SK-N-SH (cell line): ENCODE measurements at regions not wholly inside any gene's neighbourhood (a gene's known extent, or its start where the extent isn't known, plus 50 kb on each side); places are given as distances from the start of the nearest gene placed in this dataset.
A peak's percentile ranks its signal among the peaks of the same experiment; 100 is the strongest.

Source experiments
- CTCF ChIA-PET: fragments of 300-600, 350-600 bp; formaldehyde crosslinking; extraction: SDS; loops from one replicate; lab custom pipeline; 2021; lab: Yijun Ruan, JAX
- POLR2A ChIA-PET: fragments of 350-600 bp; sonication (Branson Sonifier 250); formaldehyde crosslinking; extraction: SDS; loops from one replicate; lab custom pipeline; 2020; ENCODE audit warnings: antibody characterized with exemption, inconsistent platforms; lab: Yijun Ruan, JAX
- DNase-seq: peaks from one replicate; pipeline ENCODE4 v3.0.0; 2012
- H2AFZ ChIP-seq: fragments of 200-600 bp; sonication (generic); 2 replicates; pipeline ENCODE4 v1.8.1; 2016; ENCODE audit warnings: antibody characterized with exemption, mild to moderate bottlenecking, low read depth
- H3F3A ChIP-seq: fragments of 200-600 bp; sonication (generic); replicated peaks from 2 replicates; pipeline ENCODE3; 2016; ENCODE audit warnings: antibody characterized with exemption, mild to moderate bottlenecking; ENCODE audit not compliant: insufficient read depth
- H3K27ac ChIP-seq, 2 experiments: fragments of 200-500 bp in 1 of 2; fragments of 200-600 bp in 1 of 2; sonication (Bioruptor generic) in 1 of 2; sonication (generic), shearing (Covaris generic) in 1 of 2; 2 replicates each; pipeline versions ENCODE4 v1.5.1 to v1.6.1; 2014 to 2016; ENCODE audit warnings: low read depth in 2 of 2, inconsistent platforms in 1 of 2, low read length in 1 of 2, mild to moderate bottlenecking in 1 of 2, mixed read lengths in 1 of 2
- H3K27me3 ChIP-seq: fragments of 200-600 bp; sonication (generic), shearing (Covaris generic); 2 replicates; pipeline ENCODE4 v1.6.1; 2016; ENCODE audit warnings: mixed run types; ENCODE audit not compliant: insufficient read depth
- H3K36me3 ChIP-seq, 2 experiments: fragments of 200-500 bp in 1 of 2; fragments of 200-600 bp in 1 of 2; sonication (Bioruptor generic) in 1 of 2; sonication (generic) in 1 of 2; replicated peaks in 1 of 2; 2 replicates each; pipeline versions ENCODE3 to v1.5.1; 2014 to 2016; ENCODE audit warnings: low read length in 1 of 2, mild to moderate bottlenecking in 1 of 2; ENCODE audit not compliant: insufficient read depth in 2 of 2, control insufficient read depth in 1 of 2
- H3K4me1 ChIP-seq, 2 experiments: fragments of 200-500 bp in 1 of 2; fragments of 200-600 bp in 1 of 2; sonication (Bioruptor generic) in 1 of 2; sonication (generic), shearing (Covaris generic) in 1 of 2; 2 replicates each; pipeline versions ENCODE4 v1.5.1 to v1.6.1; 2014 to 2016; ENCODE audit warnings: low read depth in 1 of 2, low read length in 1 of 2, mixed run types in 1 of 2; ENCODE audit not compliant: insufficient read depth in 2 of 2, control insufficient read depth in 1 of 2
- H3K4me2 ChIP-seq: fragments of 200-600 bp; sonication (generic), shearing (Covaris generic); 2 replicates; pipeline ENCODE4 v1.6.1; 2017; ENCODE audit warnings: mixed run types
- H3K4me3 ChIP-seq, 2 experiments: fragments of 200-500 bp in 1 of 2; fragments of 200-600 bp in 1 of 2; sonication (Bioruptor generic) in 1 of 2; sonication (generic), shearing (Covaris generic) in 1 of 2; 2 replicates each; pipeline versions ENCODE4 v1.5.1 to v1.8.1; 2014 to 2016; ENCODE audit warnings: low read depth in 2 of 2, inconsistent platforms in 1 of 2, low read length in 1 of 2, mild to moderate bottlenecking in 1 of 2, mixed read lengths in 1 of 2, moderate library complexity in 1 of 2
- H3K79me2 ChIP-seq: fragments of 200-600 bp; sonication (generic); 2 replicates; pipeline ENCODE4 v1.8.1; 2017; ENCODE audit warnings: mild to moderate bottlenecking; ENCODE audit not compliant: insufficient read depth
- H3K9ac ChIP-seq: fragments of 200-600 bp; sonication (generic); 2 replicates; pipeline ENCODE4 v1.6.1; 2017; ENCODE audit warnings: mixed run types
- H3K9me2 ChIP-seq: fragments of 200-600 bp; sonication (generic); 2 replicates; pipeline ENCODE4 v1.6.1; 2017; ENCODE audit warnings: mixed run types
- H3K9me3 ChIP-seq: fragments of 200-600 bp; sonication (generic); 2 replicates; pipeline ENCODE4 v1.6.1; 2017; ENCODE audit warnings: mixed run types, mild to moderate bottlenecking, moderate library complexity
- H4K20me1 ChIP-seq: fragments of 200-600 bp; sonication (generic); 2 replicates; pipeline ENCODE4 v1.6.1; 2017; ENCODE audit warnings: mild to moderate bottlenecking, mixed run types; ENCODE audit not compliant: insufficient read depth
- CHD2 ChIP-seq: fragments of 150-350 bp; IDR thresholded peaks from 2 replicates; pipeline ENCODE4 v1.6.1; 2018; ENCODE audit warnings: low read length; ENCODE audit not compliant: partially characterized antibody
- ELF1 ChIP-seq: IDR thresholded peaks from 2 replicates; pipeline ENCODE4 v1.4.0; 2012
- EZH2phosphoT487 ChIP-seq: fragments of 200-600 bp; sonication (generic); IDR thresholded peaks from 2 replicates; pipeline ENCODE4 v1.6.1; 2017; ENCODE audit warnings: low read depth, mixed run types, mild to moderate bottlenecking, antibody characterized with exemption, moderate library complexity, borderline replicate concordance
- FOXJ3 ChIP-seq: sonication (generic); formaldehyde crosslinking; IDR thresholded peaks from 2 replicates; pipeline ENCODE4 v1.5.1; 2020; ENCODE audit warnings: mild to moderate bottlenecking, missing genetic modification reagents
- FOXM1 ChIP-seq: IDR thresholded peaks from 2 replicates; pipeline ENCODE4 v1.4.0; 2012; ENCODE audit warnings: low read depth, mild to moderate bottlenecking
- IRF3 ChIP-seq: fragments of 150-350 bp; IDR thresholded peaks from 2 replicates; pipeline ENCODE4 v1.6.1; 2016; ENCODE audit warnings: mild to moderate bottlenecking, low read depth, low read length
- MEF2A ChIP-seq: IDR thresholded peaks from 2 replicates; pipeline ENCODE4 v1.4.0; 2012; ENCODE audit warnings: low read depth, borderline replicate concordance
- NRF1 ChIP-seq: IDR thresholded peaks from 2 replicates; pipeline ENCODE4 v1.6.1; 2012; ENCODE audit warnings: low read depth, mild to moderate bottlenecking, low read length
- POLR2AphosphoS5 ChIP-seq: IDR thresholded peaks from 2 replicates; pipeline ENCODE4 v1.6.1; 2012; ENCODE audit warnings: low read depth, low read length
- RCOR1 ChIP-seq: fragments of 150-350 bp; IDR thresholded peaks from 2 replicates; pipeline ENCODE4 v1.6.1; 2017; ENCODE audit warnings: antibody characterized with exemption, low read length
- RFX5 ChIP-seq: IDR thresholded peaks from 2 replicates; pipeline ENCODE4 v1.6.1; 2012; ENCODE audit warnings: mild to moderate bottlenecking, improper control_type of control experiment, low read length
- RXRA ChIP-seq: IDR thresholded peaks from 2 replicates; pipeline ENCODE4 v1.4.0; 2012; ENCODE audit warnings: low read depth, mild to moderate bottlenecking, borderline replicate concordance
- SMC3 ChIP-seq: IDR thresholded peaks from 2 replicates; pipeline ENCODE4 v1.6.1; 2012; ENCODE audit warnings: low read depth, low read length, improper control_type of control experiment
- TAF1 ChIP-seq: IDR thresholded peaks from 2 replicates; pipeline ENCODE4 v1.6.1; 2012; ENCODE audit warnings: low read depth, mild to moderate bottlenecking, low read length, moderate library complexity, borderline replicate concordance
- TCF12 ChIP-seq: IDR thresholded peaks from 2 replicates; pipeline ENCODE4 v1.4.0; 2012
- USF1 ChIP-seq: IDR thresholded peaks from 2 replicates; pipeline ENCODE4 v1.4.0; 2012; ENCODE audit warnings: low read depth, borderline replicate concordance
- USF2 ChIP-seq: fragments of 150-350 bp; IDR thresholded peaks from 2 replicates; pipeline ENCODE4 v1.6.1; 2017; ENCODE audit warnings: antibody characterized with exemption, low read length, low read depth, borderline replicate concordance
- YY1 ChIP-seq: IDR thresholded peaks from 2 replicates; pipeline ENCODE4 v1.4.0; 2012; ENCODE audit warnings: low read depth, mild to moderate bottlenecking
- ZBTB33 ChIP-seq: IDR thresholded peaks from 2 replicates; pipeline ENCODE4 v1.4.0; 2012; ENCODE audit warnings: low read depth, borderline replicate concordance
- WGBS: methylation state at CpG from one replicate; pipeline ENCODE4 v1.1.6; 2017; ENCODE audit warnings: low lambda C conversion rate; 5-methylcytosine and 5-hydroxymethylcytosine counted together

GRCh38 chr1:184214128-184214527 lies 162.6 kb downstream of the TSEN15 start:
- CTCF ChIA-PET = interaction anchor here (0.7 to 2.8 kb wide), 2 partner anchors 8 to 97 kb away, joined by 4 to 17 read pairs; no protein-coding TSS in a partner anchor
- Histone ChIP-seq H3F3A (no peaks in the 10 kb centered on the region), H3K36me3 (no peaks in the 10 kb centered on the region), H3K9ac (no peak overlapping the region), H3K4me2 (no peak overlapping the region), H3K9me3 (no peaks in the 10 kb centered on the region), H3K27ac (no peak overlapping the region), H3K4me3 (no peak overlapping the region), H3K79me2 (no peaks in the 10 kb centered on the region), H3K4me1 (peaks cover 0 to 28% of the 10 kb centered on the region in 2 experiments; a peak in 2 of 4 replicates), H4K20me1 (no peaks in the 10 kb centered on the region), H3K27me3 (no peaks in the 10 kb centered on the region), H3K9me2 (no peaks in the 10 kb centered on the region), H2AFZ (no peak overlapping the region)
- DNase-seq = no peak
- 94% methylated on average over 4 of the region's 4 CpGs for WGBS
- POLR2A ChIA-PET = no interaction called here
- TF ChIP-seq FOXM1 = no peak
- TF ChIP-seq RXRA = no peak
- no peak for TF ChIP-seq ZBTB33
- no peak for TF ChIP-seq TAF1
- no peak for TF ChIP-seq RFX5
- TF ChIP-seq USF2 = no peak
- no peak for TF ChIP-seq RCOR1
- TF ChIP-seq IRF3 = no peak
- no peak for TF ChIP-seq MEF2A

- H3K27me3 ChIP-seq = no peaks in the 10 kb centered on the region
- ChIA-PET POLR2A (interaction anchor here (0.8 kb wide), 1 partner anchor 171 kb away, joined by 3 read pairs; the partner anchor contains the start of gene C1orf21), CTCF (interaction anchor here (1.1 to 1.2 kb wide), 3 partner anchors 9 to 140 kb away, joined by 3 to 5 read pairs (median 3); no protein-coding TSS in a partner anchor)
- H3K9me3 ChIP-seq = no peaks in the 10 kb centered on the region
- H3K4me2 ChIP-seq = no peak overlapping the region
- H2AFZ ChIP-seq = no peak overlapping the region
- no peaks in the 10 kb centered on the region for H3F3A ChIP-seq
- WGBS = 62% methylated on average over 6 of the region's 6 CpGs
- H3K4me3 ChIP-seq = no peak overlapping the region
- H3K9ac ChIP-seq = no peak overlapping the region
- H3K9me2 ChIP-seq = no peaks in the 10 kb centered on the region
- H3K4me1 ChIP-seq = peaks cover 0 to 21% of the 10 kb centered on the region in 2 experiments; a peak in 2 of 4 replicates
- peak; percentile 62 for DNase-seq
- peak overlapping the region in 1 of 2 experiments; percentile 77; a peak in 2 of 4 replicates for H3K27ac ChIP-seq
- no peaks in the 10 kb centered on the region for H4K20me1 ChIP-seq
- no peaks in the 10 kb centered on the region for H3K79me2 ChIP-seq
- H3K36me3 ChIP-seq = no peaks in the 10 kb centered on the region
- TF ChIP-seq USF1 (no peak), FOXJ3 (CRISPR knock-in tag) (0 out of 2 replicates have a peak, but pooled peaks have one; percentile 23), ZBTB33 (no peak), TCF12 (no peak), EZH2phosphoT487 (no peak), SMC3 (no peak), POLR2AphosphoS5 (no peak), FOXM1 (no peak), CHD2 (peak; percentile 71), YY1 (no peak), TAF1 (no peak), RCOR1 (peak; percentile 68; the same call in 1 of the 2 replicates), NRF1 (no peak), ELF1 (no peak)
These were observed 163.9 kb downstream of the TSEN15 start for GRCh38 chr1:184215274-184215925.
